Stomach (tissue), 8 donors: ENCODE measurements at regions not wholly inside any gene's neighbourhood (a gene's known extent, or its start where the extent isn't known, plus 50 kb on each side); places are given as distances from the start of the nearest gene placed in this dataset.

Experiments used
- DNase-seq, 2 donors: peaks; one replicate each; pipeline versions ENCODE4 v3.0.0 to v3.0.0-alpha.2; 2013 to 2019
- H3K27ac ChIP-seq, 5 donors: fragments of 200-600 bp in 4 of 5; sonication (generic) in 4 of 5; one replicate each; pipeline ENCODE4 v1.5.1; 2013 to 2019; ENCODE audit warnings: mild to moderate bottlenecking in 1 of 5, moderate library complexity in 1 of 5
- H3K27me3 ChIP-seq, 3 donors: fragments of 200-600 bp; sonication (generic); one replicate each; pipeline ENCODE4 v1.5.1; 2017 to 2019; ENCODE audit warnings: mixed run types in 1 of 3
- H3K36me3 ChIP-seq, 4 donors: fragments of 200-600 bp; sonication (generic); 1 replicate in 3 of 4; 2 replicates in 1 of 4; pipeline ENCODE4 v1.5.1; 2016 to 2019
- H3K4me1 ChIP-seq, 4 donors: fragments of 200-600 bp; sonication (generic); one replicate each; pipeline ENCODE4 v1.5.1; 2016 to 2019
- H3K4me3 ChIP-seq, 4 donors: fragments of 200-600 bp; sonication (generic) in 3 of 4; one replicate each; pipeline ENCODE4 v1.5.1; 2016 to 2019; ENCODE audit warnings: mild to moderate bottlenecking in 1 of 4
- H3K9me3 ChIP-seq, 4 donors: fragments of 200-600 bp; sonication (generic); one replicate each; pipeline ENCODE4 v1.5.1; 2016 to 2019
- EP300 ChIP-seq: sonication (generic); formaldehyde crosslinking; IDR thresholded peaks from one replicate; pipeline ENCODE4 v1.6.1; 2017; ENCODE audit warnings: antibody characterized with exemption
- POLR2A ChIP-seq, 4 donors: fragments of 450-650 bp; IDR thresholded peaks; one replicate each; pipeline ENCODE4 v1.6.1; 2016; ENCODE audit warnings: antibody characterized with exemption in 4 of 4, control low read depth in 2 of 4, mild to moderate bottlenecking in 1 of 4, moderate library complexity in 1 of 4
- POLR2AphosphoS5 ChIP-seq, 3 donors: sonication (generic); formaldehyde crosslinking; IDR thresholded peaks; one replicate each; pipeline ENCODE4 v1.6.1; 2016; ENCODE audit warnings: antibody characterized with exemption in 3 of 3
- WGBS, 5 donors: extraction: QIAGEN DNeasy Blood & Tissue Kit in 3 of 5; methylation state at CpG; one replicate each; pipeline versions ENCODE4 v1.1.5 to v1.1.7; 2013 to 2018; 5-methylcytosine and 5-hydroxymethylcytosine counted together
- intact Hi-C: fragments of 100-400 bp; cut with DNase I; formaldehyde crosslinking; loops from one replicate; pipeline ENCODE4 v1.15.1; 2023; ENCODE audit warnings: low total_unique reads
- TF ChIP-seq, protein P1 (sequence below), 7 experiments: fragments of 450-650 bp in 4 of 7; fragments of 200-600 bp in 3 of 7; sonication (generic) in 3 of 7; IDR thresholded peaks; one replicate each; pipeline ENCODE4 v1.5.1; 2016 to 2019; ENCODE audit warnings: antibody characterized with exemption in 7 of 7, control low read depth in 2 of 7, mild to moderate bottlenecking in 1 of 7
- donor health status: healthy with polysubstance abuse.
- donor health status: Bipolar disorder and iron deficiency.
- donor health status: healthy.

- Histone ChIP-seq H3K9me3 (peaks cover 0 to 5% (median 2%) of the 10 kb centered on the region in 4 donors), H3K27ac (no peak overlapping the region), H3K36me3 (no peaks in the 10 kb centered on the region), H3K4me3 (no peak overlapping the region), H3K4me1 (no peaks in the 10 kb centered on the region), H3K27me3 (no peaks in the 10 kb centered on the region)
- intact Hi-C loops = no loop called here
- WGBS, 5 donors = 21 to 48% (median 40%) methylated on average over 1 of the region's 1 CpG
- no peak for TF ChIP-seq POLR2A (IDR thresholded peaks at IDR 0.05)
- TF ChIP-seq, protein P1, sequence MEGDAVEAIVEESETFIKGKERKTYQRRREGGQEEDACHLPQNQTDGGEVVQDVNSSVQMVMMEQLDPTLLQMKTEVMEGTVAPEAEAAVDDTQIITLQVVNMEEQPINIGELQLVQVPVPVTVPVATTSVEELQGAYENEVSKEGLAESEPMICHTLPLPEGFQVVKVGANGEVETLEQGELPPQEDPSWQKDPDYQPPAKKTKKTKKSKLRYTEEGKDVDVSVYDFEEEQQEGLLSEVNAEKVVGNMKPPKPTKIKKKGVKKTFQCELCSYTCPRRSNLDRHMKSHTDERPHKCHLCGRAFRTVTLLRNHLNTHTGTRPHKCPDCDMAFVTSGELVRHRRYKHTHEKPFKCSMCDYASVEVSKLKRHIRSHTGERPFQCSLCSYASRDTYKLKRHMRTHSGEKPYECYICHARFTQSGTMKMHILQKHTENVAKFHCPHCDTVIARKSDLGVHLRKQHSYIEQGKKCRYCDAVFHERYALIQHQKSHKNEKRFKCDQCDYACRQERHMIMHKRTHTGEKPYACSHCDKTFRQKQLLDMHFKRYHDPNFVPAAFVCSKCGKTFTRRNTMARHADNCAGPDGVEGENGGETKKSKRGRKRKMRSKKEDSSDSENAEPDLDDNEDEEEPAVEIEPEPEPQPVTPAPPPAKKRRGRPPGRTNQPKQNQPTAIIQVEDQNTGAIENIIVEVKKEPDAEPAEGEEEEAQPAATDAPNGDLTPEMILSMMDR (IDR thresholded peaks at IDR 0.05) = no peak
- TF ChIP-seq EP300 = no peak
- no peak for TF ChIP-seq POLR2AphosphoS5 (IDR thresholded peaks at IDR 0.05)
- no peak for DNase-seq
These were observed 1659.8 kb downstream of the BRINP3 start for GRCh38 chr1:188817814-188818213.

- Histone ChIP-seq H3K9me3 (no peaks in the 10 kb centered on the region), H3K36me3 (no peaks in the 10 kb centered on the region), H3K4me3 (no peak overlapping the region), H3K27ac (no peak overlapping the region), H3K27me3 (no peaks in the 10 kb centered on the region), H3K4me1 (no peaks in the 10 kb centered on the region)
- WGBS, 5 donors = 27 to 52% (median 35%) methylated on average over 2 of the region's 2 CpGs
- DNase-seq = no peak
- intact Hi-C loops = no loop called here
- TF ChIP-seq POLR2A (IDR thresholded peaks at IDR 0.05) (no peak), POLR2AphosphoS5 (IDR thresholded peaks at IDR 0.05) (no peak), EP300 (no peak)
- TF ChIP-seq, protein P1 (IDR thresholded peaks at IDR 0.05) = no peak
These were observed 1655.4 kb downstream of the BRINP3 start for GRCh38 chr1:188822248-188822647.

- intact Hi-C loops = no loop called here
- H3K9me3 ChIP-seq = no peaks in the 10 kb centered on the region
- H3K4me3 ChIP-seq = no peak overlapping the region
- H3K27ac ChIP-seq = no peak overlapping the region
- no peaks in the 10 kb centered on the region for H3K36me3 ChIP-seq
- H3K27me3 ChIP-seq = no peaks in the 10 kb centered on the region
- 83 to 88% (median 83%) methylated on average over 2 of the region's 2 CpGs for WGBS, 5 donors
- no peaks in the 10 kb centered on the region for H3K4me1 ChIP-seq
- TF ChIP-seq, protein P1 (IDR thresholded peaks at IDR 0.05) = no peak
- TF ChIP-seq POLR2A (IDR thresholded peaks at IDR 0.05) = no peak
- no peak for TF ChIP-seq EP300
- no peak for TF ChIP-seq POLR2AphosphoS5 (IDR thresholded peaks at IDR 0.05)
- DNase-seq = no peak
These were observed 1652.2 kb downstream of the BRINP3 start for GRCh38 chr1:188825471-188825870.

GRCh38 chr1:188826800-188827199 lies 1650.9 kb downstream of the BRINP3 start:
- H3K27me3 ChIP-seq = no peaks in the 10 kb centered on the region
- H3K27ac ChIP-seq = no peak overlapping the region
- H3K9me3 ChIP-seq = no peaks in the 10 kb centered on the region
- intact Hi-C loops = no loop called here
- DNase-seq = no peak
- TF ChIP-seq, protein P1 (IDR thresholded peaks at IDR 0.05) = no peak
- no peak for TF ChIP-seq EP300
- TF ChIP-seq POLR2A (IDR thresholded peaks at IDR 0.05) = no peak
- TF ChIP-seq POLR2AphosphoS5 (IDR thresholded peaks at IDR 0.05) = no peak
- H3K36me3 ChIP-seq = no peaks in the 10 kb centered on the region
- no peaks in the 10 kb centered on the region for H3K4me1 ChIP-seq
- H3K4me3 ChIP-seq = no peak overlapping the region
